Epithelial cell of esophagus (primary cell): ENCODE measurements at regions not wholly inside any gene's neighbourhood (a gene's known extent, or its start where the extent isn't known, plus 50 kb on each side); places are given as distances from the start of the nearest gene placed in this dataset.

Source experiments
- DNase-seq: peaks from one replicate; pipeline ENCODE4 v3.0.0; 2010; ENCODE audit warnings: low read depth
- H3K4me3 ChIP-seq: 2 replicates; pipeline ENCODE4 v1.5.1; 2011; ENCODE audit warnings: mild to moderate bottlenecking, low read length, control low read depth
- TF ChIP-seq, protein P1 (sequence below): IDR thresholded peaks from 2 replicates; pipeline ENCODE4 v1.5.1; 2011; ENCODE audit warnings: low read depth, mild to moderate bottlenecking, low read length, control low read depth, inconsistent platforms; ENCODE audit not compliant: insufficient read depth; ENCODE audit errors: missing control alignments

DNA sequence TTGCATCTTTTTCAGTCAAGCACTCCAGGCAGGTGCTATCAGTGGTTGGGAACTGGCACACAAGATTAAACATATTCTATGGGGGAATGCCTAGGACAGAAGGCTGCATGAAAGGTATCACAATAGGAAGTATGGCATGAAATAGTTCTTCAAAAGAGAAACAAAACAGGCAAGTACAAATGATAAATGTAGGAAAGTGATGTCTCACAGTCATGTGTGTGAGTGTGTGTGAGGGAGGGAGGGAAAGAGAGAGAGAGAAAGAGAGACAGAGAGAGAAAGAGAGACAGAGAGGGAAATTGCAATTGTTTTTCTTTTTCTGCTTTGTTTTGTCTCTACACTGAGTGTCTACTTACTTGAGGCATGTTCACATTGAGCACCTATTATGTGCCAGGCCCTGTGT lies 456.3 kb downstream of the MIAT start:
- TF ChIP-seq, protein P1, sequence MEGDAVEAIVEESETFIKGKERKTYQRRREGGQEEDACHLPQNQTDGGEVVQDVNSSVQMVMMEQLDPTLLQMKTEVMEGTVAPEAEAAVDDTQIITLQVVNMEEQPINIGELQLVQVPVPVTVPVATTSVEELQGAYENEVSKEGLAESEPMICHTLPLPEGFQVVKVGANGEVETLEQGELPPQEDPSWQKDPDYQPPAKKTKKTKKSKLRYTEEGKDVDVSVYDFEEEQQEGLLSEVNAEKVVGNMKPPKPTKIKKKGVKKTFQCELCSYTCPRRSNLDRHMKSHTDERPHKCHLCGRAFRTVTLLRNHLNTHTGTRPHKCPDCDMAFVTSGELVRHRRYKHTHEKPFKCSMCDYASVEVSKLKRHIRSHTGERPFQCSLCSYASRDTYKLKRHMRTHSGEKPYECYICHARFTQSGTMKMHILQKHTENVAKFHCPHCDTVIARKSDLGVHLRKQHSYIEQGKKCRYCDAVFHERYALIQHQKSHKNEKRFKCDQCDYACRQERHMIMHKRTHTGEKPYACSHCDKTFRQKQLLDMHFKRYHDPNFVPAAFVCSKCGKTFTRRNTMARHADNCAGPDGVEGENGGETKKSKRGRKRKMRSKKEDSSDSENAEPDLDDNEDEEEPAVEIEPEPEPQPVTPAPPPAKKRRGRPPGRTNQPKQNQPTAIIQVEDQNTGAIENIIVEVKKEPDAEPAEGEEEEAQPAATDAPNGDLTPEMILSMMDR, result no peak
- no peak for DNase-seq
- H3K4me3 ChIP-seq, result no peak overlapping the region

DNA sequence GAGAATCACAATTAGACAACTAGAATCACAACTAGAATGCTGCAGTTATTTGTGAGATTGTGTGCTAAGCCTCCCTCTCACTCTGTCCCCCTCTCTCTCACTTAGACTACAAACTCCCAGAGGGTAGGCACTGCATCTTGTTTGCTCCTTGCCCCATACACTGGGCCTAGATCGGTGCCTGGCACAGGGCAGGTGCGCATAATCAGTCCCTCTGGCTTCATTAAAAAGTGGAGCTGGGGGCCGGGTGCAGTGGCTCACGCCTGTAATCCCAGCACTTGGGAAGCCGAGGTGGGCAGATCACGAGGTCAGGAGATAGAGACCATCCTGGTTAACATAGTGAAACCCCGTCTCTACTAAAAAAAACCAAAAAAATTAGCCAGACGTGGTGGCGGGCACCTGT lies 456.8 kb downstream of the MIAT start:
- TF ChIP-seq, protein P1, result no peak
- DNase-seq, result no peak
- H3K4me3 ChIP-seq, result no peak overlapping the region

DNA sequence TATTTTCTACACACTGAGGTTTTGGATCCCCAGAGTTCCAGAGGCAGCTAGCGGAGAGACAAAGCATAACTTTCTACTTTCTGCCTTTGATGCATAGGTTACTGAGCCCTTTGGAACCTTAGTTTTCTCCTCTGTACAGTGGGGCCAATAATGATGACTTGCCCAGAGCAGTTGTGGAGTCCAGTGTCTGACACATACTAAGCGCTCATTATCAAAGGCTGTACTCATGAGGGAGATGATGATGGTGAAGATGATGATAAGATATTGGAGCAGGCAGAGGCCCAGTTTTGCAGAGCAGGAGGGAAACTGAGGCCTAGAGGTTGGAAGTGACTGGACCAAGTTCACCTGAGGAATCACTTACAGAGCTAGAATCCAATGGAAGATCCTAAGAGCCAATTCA lies 458.0 kb downstream of the MIAT start:
- TF ChIP-seq, protein P1, result no peak
- DNase-seq, result no peak
- H3K4me3 ChIP-seq, result no peak overlapping the region

- TF ChIP-seq, protein P1, result no peak
- DNase-seq, result peak; percentile 63
- H3K4me3 ChIP-seq, result no peak overlapping the region
These were observed 458.4 kb downstream of the MIAT start for GRCh38 chr22:27115816-27116256.

DNA sequence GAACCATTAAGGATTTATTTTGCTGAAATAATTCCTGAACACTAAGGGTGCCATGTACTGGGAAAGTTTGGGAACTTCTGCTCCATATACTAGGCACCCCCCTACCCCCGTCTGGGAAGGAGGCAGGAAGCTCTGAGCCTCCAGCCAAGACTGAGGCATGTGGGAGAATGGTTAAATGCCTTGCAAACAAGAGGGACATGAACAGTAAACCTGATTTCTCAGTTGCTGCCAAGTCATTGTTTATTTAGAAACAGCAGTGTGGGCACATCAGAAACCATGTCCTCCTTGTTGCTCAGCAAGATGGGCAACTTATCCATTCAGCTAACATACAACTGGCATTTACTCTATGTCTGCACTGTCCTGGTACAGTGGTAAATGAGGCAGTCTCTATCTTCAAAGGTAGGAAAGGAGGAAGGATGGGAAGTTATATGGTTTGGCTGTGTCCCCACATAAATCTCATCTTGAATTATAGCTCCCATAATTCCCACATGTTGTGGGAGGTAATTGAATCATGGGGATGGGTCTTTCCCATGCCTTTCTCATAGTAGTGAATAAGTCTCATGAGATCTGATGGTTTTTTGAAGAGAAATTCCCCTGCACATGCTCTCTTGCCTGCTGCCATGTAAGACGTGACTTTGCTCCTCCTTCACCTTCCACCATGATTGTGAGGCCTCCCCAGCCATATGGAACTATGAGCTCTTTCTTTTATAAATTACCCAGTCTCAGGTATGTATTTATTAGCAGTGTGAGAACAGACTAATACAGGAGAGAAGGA lies 459.1 kb downstream of the MIAT start:
- H3K4me3 ChIP-seq, result no peak overlapping the region
- peak; percentile 57 for DNase-seq
- TF ChIP-seq, protein P1, result no peak

DNA sequence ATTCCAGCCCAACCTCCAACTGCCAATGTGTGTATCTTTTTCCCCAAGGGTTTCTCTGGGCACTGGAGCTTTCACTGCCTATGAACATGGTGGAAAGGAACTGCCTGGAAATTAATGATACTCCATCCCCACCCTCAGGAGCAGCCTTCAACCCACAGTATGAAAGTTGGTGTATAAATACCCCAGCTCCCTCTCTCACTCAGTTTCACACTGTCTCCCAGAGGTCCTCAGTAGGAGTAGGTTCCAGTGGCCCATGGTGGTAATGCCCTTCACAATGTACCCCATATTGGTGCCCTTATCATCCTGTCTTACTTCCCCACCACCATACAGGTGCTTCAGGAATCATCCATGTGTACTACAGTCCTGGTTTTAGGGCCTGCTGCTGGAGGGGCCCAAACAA lies 462.6 kb downstream of the MIAT start:
- TF ChIP-seq, protein P1, result no peak
- no peak for DNase-seq
- no peak overlapping the region for H3K4me3 ChIP-seq

DNA sequence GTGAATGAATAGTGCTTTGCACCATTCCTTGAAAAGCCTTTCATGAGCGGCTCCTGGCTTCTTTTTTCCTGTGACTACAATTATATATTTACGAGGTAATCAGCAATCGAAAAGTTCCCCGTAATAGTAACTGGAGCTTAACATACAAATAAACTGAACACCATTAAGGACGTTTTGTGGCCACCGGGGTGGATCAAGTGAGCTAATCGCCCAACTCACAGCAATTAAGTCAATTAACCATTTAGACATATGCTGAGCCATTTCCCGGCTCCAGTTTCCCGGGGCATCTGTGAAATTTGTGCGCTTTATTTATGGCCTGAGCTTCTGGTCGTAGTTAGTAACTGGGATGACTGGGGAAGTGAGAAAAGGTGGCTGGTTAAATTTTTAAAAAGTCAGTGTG lies 465.2 kb downstream of the MIAT start:
- TF ChIP-seq, protein P1, result no peak
- DNase-seq, result no peak
- H3K4me3 ChIP-seq, result no peak overlapping the region
